GM23338 (cell line): ENCODE measurements at regions not wholly inside any gene's neighbourhood (a gene's known extent, or its start where the extent isn't known, plus 50 kb on each side); places are given as distances from the start of the nearest gene placed in this dataset.

Source experiments
- ATAC-seq: fragments of 200-7000 bp; cut with Tn5 transposase; 3 replicates; pipeline ENCODE4 v1.9.1; 2020
- DNase-seq: peaks from one replicate; pipeline ENCODE4 v3.0.0-alpha.2; 2015; ENCODE audit warnings: low spot score
- H2AFZ ChIP-seq: fragments of 200-600 bp; sonication (generic); 2 replicates; pipeline ENCODE4 v1.8.0; 2016; ENCODE audit warnings: antibody characterized with exemption, mild to moderate bottlenecking, moderate library complexity
- H3F3A ChIP-seq: fragments of 200-600 bp; sonication (generic); replicated peaks from 2 replicates; pipeline ENCODE4 v1.8.0; 2017; ENCODE audit warnings: antibody characterized with exemption, mixed run types, low read depth
- H3K27ac ChIP-seq: fragments of 200-600 bp; sonication (generic); 2 replicates; pipeline ENCODE4 v1.6.1; 2016; ENCODE audit warnings: low read depth
- H3K27me3 ChIP-seq: fragments of 200-600 bp; sonication (generic); 2 replicates; pipeline ENCODE4 v1.8.0; 2016; ENCODE audit warnings: mild to moderate bottlenecking, mixed run types, moderate library complexity; ENCODE audit not compliant: insufficient read depth
- H3K36me3 ChIP-seq: fragments of 200-600 bp; sonication (generic); 2 replicates; pipeline ENCODE4 v1.8.0; 2016; ENCODE audit warnings: mild to moderate bottlenecking; ENCODE audit not compliant: insufficient read depth
- H3K4me1 ChIP-seq: fragments of 200-600 bp; sonication (generic); 2 replicates; pipeline ENCODE4 v1.8.0; 2016; ENCODE audit warnings: mild to moderate bottlenecking, moderate library complexity; ENCODE audit not compliant: insufficient read depth
- H3K4me2 ChIP-seq: fragments of 200-600 bp; sonication (generic); 2 replicates; pipeline ENCODE4 v1.7.1; 2017; ENCODE audit warnings: mixed run types
- H3K4me3 ChIP-seq: fragments of 200-600 bp; sonication (generic); 2 replicates; pipeline ENCODE4 v1.6.1; 2016; ENCODE audit warnings: mixed run types
- H3K79me2 ChIP-seq: fragments of 200-600 bp; sonication (generic); replicated peaks from 2 replicates; pipeline ENCODE4 v1.8.0; 2017; ENCODE audit warnings: mild to moderate bottlenecking; ENCODE audit not compliant: insufficient read depth
- H3K9me2 ChIP-seq: fragments of 200-600 bp; sonication (generic); 2 replicates; pipeline ENCODE4 v1.8.0; 2017; ENCODE audit not compliant: insufficient read depth
- H4K20me1 ChIP-seq: fragments of 200-600 bp; sonication (generic); replicated peaks from 2 replicates; pipeline ENCODE4 v1.8.0; 2017; ENCODE audit warnings: mild to moderate bottlenecking; ENCODE audit not compliant: insufficient read depth
- H3K27ac Mint-ChIP-seq: 2 replicates; pipeline ENCODE4 v1.8.0; 2020; ENCODE audit warnings: inconsistent platforms, mild to moderate bottlenecking, moderate library complexity, mixed read lengths
- H3K27me3 Mint-ChIP-seq: 3 replicates; pipeline ENCODE4 v1.8.0; 2022; ENCODE audit warnings: low read depth, mild to moderate bottlenecking, moderate library complexity, mixed read lengths, inconsistent platforms; ENCODE audit not compliant: insufficient read depth, poor library complexity
- H3K36me3 Mint-ChIP-seq: 3 replicates; pipeline ENCODE4 v1.8.0; 2021; ENCODE audit warnings: low read depth, mild to moderate bottlenecking, inconsistent platforms, moderate library complexity, mixed read lengths
- H3K4me1 Mint-ChIP-seq: 3 replicates; pipeline ENCODE4 v1.8.0; 2020; ENCODE audit warnings: mild to moderate bottlenecking, inconsistent platforms, mixed read lengths
- H3K4me3 Mint-ChIP-seq: 3 replicates; pipeline ENCODE4 v1.8.0; 2021; ENCODE audit warnings: moderate library complexity, mild to moderate bottlenecking, inconsistent platforms, mixed read lengths
- H3K9me3 Mint-ChIP-seq: 3 replicates; pipeline ENCODE4 v1.8.0; 2020; ENCODE audit warnings: moderate library complexity, mild to moderate bottlenecking, inconsistent platforms, mixed read lengths
- CREB1 ChIP-seq: fragments of 250-450 bp; sonication (Bioruptor Pico); IDR thresholded peaks from 2 replicates; pipeline ENCODE4 v1.5.0; 2020; ENCODE audit warnings: low read depth, mild to moderate bottlenecking, moderate library complexity
- EZH2 ChIP-seq: fragments of 200-600 bp; sonication (generic); IDR thresholded peaks from one replicate; pipeline ENCODE4 v1.8.0; 2017; ENCODE audit warnings: antibody characterized with exemption, mild to moderate bottlenecking, low read depth; ENCODE audit not compliant: unreplicated experiment
- EZH2phosphoT487 ChIP-seq: fragments of 200-600 bp; sonication (generic); IDR thresholded peaks from one replicate; pipeline ENCODE4 v1.8.1; 2018; ENCODE audit warnings: antibody characterized with exemption; ENCODE audit not compliant: unreplicated experiment
- NANOG ChIP-seq: IDR thresholded peaks from 2 replicates; pipeline ENCODE4 v1.6.1; 2016; ENCODE audit warnings: antibody characterized with exemption, borderline replicate concordance
- POLR2AphosphoS5 ChIP-seq: IDR thresholded peaks from 2 replicates; pipeline ENCODE4 v1.6.1; 2016; ENCODE audit warnings: antibody characterized with exemption, low read depth
- REST ChIP-seq: IDR thresholded peaks from one replicate; pipeline ENCODE4 v1.6.1; 2018; ENCODE audit warnings: antibody characterized with exemption; ENCODE audit not compliant: unreplicated experiment
- STAT1 ChIP-seq: IDR thresholded peaks from one replicate; pipeline ENCODE4 v1.6.1; 2016; ENCODE audit warnings: antibody characterized with exemption; ENCODE audit not compliant: unreplicated experiment
- ZNF114 ChIP-seq: fragments of 250-450 bp; sonication (Bioruptor Pico); IDR thresholded peaks from 2 replicates; pipeline ENCODE4 v1.5.0; 2020; ENCODE audit warnings: mild to moderate bottlenecking, moderate library complexity
- ZNF331 ChIP-seq: fragments of 250-450 bp; sonication (Bioruptor Pico); IDR thresholded peaks from 2 replicates; pipeline ENCODE4 v1.5.0; 2020; ENCODE audit warnings: low read depth, mild to moderate bottlenecking, moderate library complexity
- TF ChIP-seq, protein P1 (sequence below): fragments of 250-450 bp; sonication (Bioruptor Pico); IDR thresholded peaks from 2 replicates; pipeline ENCODE4 v1.5.0; 2020; ENCODE audit warnings: mild to moderate bottlenecking, moderate library complexity
- TF ChIP-seq, protein P2 (sequence below), 2 experiments: fragments of 200-600 bp in 1 of 2; sonication (generic) in 1 of 2; conservative IDR thresholded peaks; 2 replicates each; pipeline versions ENCODE4 v1.5.1 to v1.6.1; 2016 to 2017; ENCODE audit warnings: antibody characterized with exemption in 2 of 2, low read depth in 2 of 2, mild to moderate bottlenecking in 2 of 2, moderate library complexity in 1 of 2

DNA sequence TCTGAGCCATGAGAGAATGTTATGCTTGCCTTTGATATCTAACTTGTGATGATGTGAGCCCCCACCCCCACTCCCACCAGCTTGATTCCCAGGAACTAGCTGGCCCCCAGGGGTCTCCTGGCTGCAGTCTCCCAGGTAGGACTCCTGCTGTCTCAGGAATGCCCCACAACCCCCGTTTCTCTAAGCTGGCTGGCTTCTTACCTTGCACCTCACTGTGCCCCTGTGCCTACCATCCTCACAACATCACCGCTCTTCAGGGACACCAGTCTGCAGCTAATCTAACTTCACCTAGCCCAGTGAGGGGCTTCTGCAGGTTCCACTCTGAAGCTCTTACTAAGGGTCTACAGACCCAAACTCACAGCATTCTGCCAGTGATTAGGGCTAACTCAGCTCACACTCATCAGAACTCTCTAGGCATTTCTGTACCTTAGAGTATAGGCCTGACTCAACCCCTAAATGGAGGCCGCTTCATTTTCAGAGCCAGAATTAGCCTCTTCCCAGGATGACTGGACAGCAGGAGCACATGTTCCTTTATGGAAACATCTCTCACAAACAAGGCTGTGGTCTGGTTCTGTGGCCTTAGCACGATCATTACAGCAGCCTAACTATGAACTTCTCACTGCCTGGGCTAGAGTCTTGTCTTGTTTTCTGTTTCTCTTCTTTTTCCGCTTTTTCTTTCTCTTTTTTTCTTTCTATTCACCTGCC is 72.8 kb upstream of the IFNG-AS1 start (continued):
- TF ChIP-seq, protein P1, sequence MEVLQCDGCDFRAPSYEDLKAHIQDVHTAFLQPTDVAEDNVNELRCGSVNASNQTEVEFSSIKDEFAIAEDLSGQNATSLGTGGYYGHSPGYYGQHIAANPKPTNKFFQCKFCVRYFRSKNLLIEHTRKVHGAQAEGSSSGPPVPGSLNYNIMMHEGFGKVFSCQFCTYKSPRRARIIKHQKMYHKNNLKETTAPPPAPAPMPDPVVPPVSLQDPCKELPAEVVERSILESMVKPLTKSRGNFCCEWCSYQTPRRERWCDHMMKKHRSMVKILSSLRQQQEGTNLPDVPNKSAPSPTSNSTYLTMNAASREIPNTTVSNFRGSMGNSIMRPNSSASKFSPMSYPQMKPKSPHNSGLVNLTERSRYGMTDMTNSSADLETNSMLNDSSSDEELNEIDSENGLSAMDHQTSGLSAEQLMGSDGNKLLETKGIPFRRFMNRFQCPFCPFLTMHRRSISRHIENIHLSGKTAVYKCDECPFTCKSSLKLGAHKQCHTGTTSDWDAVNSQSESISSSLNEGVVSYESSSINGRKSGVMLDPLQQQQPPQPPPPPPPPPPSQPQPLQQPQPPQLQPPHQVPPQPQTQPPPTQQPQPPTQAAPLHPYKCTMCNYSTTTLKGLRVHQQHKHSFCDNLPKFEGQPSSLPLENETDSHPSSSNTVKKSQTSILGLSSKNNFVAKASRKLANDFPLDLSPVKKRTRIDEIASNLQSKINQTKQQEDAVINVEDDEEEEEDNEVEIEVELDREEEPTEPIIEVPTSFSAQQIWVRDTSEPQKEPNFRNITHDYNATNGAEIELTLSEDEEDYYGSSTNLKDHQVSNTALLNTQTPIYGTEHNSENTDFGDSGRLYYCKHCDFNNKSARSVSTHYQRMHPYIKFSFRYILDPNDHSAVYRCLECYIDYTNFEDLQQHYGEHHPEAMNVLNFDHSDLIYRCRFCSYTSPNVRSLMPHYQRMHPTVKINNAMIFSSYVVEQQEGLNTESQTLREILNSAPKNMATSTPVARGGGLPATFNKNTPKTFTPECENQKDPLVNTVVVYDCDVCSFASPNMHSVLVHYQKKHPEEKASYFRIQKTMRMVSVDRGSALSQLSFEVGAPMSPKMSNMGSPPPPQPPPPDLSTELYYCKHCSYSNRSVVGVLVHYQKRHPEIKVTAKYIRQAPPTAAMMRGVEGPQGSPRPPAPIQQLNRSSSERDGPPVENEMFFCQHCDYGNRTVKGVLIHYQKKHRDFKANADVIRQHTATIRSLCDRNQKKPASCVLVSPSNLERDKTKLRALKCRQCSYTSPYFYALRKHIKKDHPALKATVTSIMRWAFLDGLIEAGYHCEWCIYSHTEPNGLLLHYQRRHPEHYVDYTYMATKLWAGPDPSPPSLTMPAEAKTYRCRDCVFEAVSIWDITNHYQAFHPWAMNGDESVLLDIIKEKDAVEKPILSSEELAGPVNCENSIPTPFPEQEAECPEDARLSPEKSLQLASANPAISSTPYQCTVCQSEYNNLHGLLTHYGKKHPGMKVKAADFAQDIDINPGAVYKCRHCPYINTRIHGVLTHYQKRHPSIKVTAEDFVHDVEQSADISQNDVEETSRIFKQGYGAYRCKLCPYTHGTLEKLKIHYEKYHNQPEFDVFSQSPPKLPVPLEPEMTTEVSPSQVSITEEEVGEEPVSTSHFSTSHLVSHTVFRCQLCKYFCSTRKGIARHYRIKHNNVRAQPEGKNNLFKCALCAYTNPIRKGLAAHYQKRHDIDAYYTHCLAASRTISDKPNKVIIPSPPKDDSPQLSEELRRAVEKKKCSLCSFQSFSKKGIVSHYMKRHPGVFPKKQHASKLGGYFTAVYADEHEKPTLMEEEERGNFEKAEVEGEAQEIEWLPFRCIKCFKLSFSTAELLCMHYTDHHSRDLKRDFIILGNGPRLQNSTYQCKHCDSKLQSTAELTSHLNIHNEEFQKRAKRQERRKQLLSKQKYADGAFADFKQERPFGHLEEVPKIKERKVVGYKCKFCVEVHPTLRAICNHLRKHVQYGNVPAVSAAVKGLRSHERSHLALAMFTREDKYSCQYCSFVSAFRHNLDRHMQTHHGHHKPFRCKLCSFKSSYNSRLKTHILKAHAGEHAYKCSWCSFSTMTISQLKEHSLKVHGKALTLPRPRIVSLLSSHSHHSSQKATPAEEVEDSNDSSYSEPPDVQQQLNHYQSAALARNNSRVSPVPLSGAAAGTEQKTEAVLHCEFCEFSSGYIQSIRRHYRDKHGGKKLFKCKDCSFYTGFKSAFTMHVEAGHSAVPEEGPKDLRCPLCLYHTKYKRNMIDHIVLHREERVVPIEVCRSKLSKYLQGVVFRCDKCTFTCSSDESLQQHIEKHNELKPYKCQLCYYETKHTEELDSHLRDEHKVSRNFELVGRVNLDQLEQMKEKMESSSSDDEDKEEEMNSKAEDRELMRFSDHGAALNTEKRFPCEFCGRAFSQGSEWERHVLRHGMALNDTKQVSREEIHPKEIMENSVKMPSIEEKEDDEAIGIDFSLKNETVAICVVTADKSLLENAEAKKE (CRISPR knock-in tag): no peak
- TF ChIP-seq STAT1 (no peak), EZH2 (no peak), EZH2phosphoT487 (no peak), ZNF331 (no peak)

GRCh38 chr12:67917811-67918210 is 71.4 kb upstream of the IFNG-AS1 start:
- Histone ChIP-seq H3F3A (no peaks in the 10 kb centered on the region), H3K36me3 (no peaks in the 10 kb centered on the region), H3K4me3 (no peak overlapping the region), H3K79me2 (no peaks in the 10 kb centered on the region), H2AFZ (no peak overlapping the region), H3K4me2 (no peak overlapping the region), H3K27me3 (no peaks in the 10 kb centered on the region), H3K27ac (no peak overlapping the region), H4K20me1 (no peaks in the 10 kb centered on the region), H3K4me1 (peaks cover 25% of the 10 kb centered on the region), H3K9me2 (0 out of 2 replicates have a peak, but pooled peaks cover 6% of the 10 kb centered on the region)
- no peak for DNase-seq
- no peak overlapping the region for H3K27ac Mint-ChIP-seq
- no peak overlapping the region for H3K4me3 Mint-ChIP-seq
- H3K36me3 Mint-ChIP-seq: no peaks in the 10 kb centered on the region
- peaks cover 31% of the 10 kb centered on the region for H3K4me1 Mint-ChIP-seq
- H3K27me3 Mint-ChIP-seq: no peaks in the 10 kb centered on the region
- TF ChIP-seq POLR2AphosphoS5: no peak
- TF ChIP-seq REST: no peak
- no peak for TF ChIP-seq NANOG
- no peak for TF ChIP-seq STAT1
- no peak for TF ChIP-seq ZNF114 (CRISPR knock-in tag)
- no peak for TF ChIP-seq EZH2phosphoT487
- TF ChIP-seq, protein P2, sequence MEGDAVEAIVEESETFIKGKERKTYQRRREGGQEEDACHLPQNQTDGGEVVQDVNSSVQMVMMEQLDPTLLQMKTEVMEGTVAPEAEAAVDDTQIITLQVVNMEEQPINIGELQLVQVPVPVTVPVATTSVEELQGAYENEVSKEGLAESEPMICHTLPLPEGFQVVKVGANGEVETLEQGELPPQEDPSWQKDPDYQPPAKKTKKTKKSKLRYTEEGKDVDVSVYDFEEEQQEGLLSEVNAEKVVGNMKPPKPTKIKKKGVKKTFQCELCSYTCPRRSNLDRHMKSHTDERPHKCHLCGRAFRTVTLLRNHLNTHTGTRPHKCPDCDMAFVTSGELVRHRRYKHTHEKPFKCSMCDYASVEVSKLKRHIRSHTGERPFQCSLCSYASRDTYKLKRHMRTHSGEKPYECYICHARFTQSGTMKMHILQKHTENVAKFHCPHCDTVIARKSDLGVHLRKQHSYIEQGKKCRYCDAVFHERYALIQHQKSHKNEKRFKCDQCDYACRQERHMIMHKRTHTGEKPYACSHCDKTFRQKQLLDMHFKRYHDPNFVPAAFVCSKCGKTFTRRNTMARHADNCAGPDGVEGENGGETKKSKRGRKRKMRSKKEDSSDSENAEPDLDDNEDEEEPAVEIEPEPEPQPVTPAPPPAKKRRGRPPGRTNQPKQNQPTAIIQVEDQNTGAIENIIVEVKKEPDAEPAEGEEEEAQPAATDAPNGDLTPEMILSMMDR (conservative IDR thresholded peaks at IDR 0.05; ENCODE audit: low read depth in 2 of 2): no peak
- no peak for TF ChIP-seq CREB1 (CRISPR knock-in tag)
- ATAC-seq: no peak
- H3K9me3 Mint-ChIP-seq: no peaks in the 10 kb centered on the region
